ENCODE measurements at regions not wholly inside any gene's neighbourhood (a gene's known extent, or its start where the extent isn't known, plus 50 kb on each side); places are given as distances from the start of the nearest gene placed in this dataset.
"Not testable (repeated sequence)": the region's sequence is repeated elsewhere in the genome, so short reads cannot be mapped to it uniquely, and the experiment has no call there.

DNA sequence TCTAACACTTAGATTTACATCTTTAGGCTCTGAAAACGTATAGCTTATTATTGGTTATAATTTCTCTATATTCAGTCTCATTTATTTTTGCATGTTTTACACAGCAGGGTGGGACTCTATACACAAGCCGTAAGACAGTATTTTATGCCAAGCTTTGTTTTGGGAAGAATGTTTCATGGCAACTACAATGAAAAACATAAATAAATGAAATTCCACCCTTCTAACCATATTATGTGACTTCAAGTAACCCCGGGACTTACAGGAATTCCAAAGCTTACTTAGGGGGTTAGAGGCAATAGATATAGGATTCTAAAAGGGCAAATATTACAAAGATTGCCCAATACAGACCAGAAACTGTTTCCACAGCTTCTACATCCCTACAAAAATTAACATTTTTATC is 370.9 kb downstream of the PRR32 start:
- DNase-seq (ENCODE audit: low read depth in 4 of 4, low spot score in 2 of 4): no peak

- no peak for DNase-seq (ENCODE audit: low read depth in 4 of 4, low spot score in 2 of 4)
Measured at GRCh38 chrX:127207326-127207725, 387.8 kb downstream of the PRR32 start.

DNA sequence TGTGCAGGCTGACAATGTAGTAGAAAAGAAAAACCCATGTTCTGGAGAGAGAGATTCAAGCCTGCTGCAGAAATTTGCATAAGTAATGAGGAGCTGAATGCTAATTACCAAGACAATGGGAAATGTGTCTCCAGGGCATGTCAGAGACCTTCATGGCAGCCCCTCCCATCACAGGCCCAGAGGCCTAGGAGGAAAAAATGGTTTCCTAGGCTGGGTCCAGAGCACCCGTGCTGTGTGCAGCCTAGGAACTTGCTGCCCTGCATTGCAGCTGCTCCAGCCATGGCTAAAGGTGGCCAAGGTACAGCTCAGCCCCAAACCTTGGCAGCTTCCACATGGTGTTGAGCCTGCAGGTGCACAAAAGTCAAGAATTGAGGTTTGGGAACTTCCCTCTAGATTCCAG is 402.3 kb downstream of the PRR32 start:
- not testable (repeated sequence) for DNase-seq (ENCODE audit: low read depth in 4 of 4, low spot score in 2 of 4)

DNA sequence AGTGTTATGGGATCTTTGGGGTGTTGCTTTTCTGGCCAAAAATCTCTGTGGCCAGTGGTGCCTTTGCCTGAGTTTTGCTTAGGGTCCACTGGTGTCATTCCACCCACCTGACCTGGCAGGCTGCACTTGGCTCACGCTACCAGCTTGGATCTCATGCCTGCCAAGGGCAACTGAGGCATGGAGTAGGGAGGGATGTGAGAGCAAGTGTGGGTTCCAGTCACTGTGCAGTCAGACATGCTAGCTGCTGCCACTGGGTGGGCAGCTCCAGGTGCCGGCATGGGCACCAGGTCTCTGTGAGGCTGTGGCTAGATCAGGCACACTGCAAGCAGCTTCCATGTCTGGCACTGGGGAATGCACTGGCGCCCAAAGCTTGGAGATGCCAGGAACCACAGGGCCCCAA is 424.1 kb downstream of the PRR32 start:
- no peak for DNase-seq (ENCODE audit: low read depth in 4 of 4, low spot score in 2 of 4)

DNA sequence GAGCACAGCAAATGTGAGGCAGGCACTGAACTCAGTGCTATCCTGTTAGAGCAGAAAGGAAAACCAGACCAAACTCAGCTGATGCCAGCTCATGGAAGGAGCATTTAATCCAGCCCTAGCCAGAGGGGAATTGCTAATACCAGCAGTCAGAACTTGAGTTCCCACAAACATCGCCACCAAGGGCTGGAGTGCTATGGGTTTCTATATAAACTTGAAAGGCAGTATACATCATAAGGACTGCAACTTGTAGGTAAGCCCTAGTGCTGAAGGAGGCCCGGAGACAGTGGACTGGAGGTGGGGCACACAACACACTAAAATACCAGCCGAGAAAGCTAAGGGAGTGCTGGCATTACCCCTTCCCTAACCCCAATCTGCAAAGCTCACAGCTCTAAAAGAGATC is 440.2 kb downstream of the PRR32 start:
- no peak for DNase-seq (ENCODE audit: low read depth in 4 of 4, low spot score in 2 of 4)

DNA sequence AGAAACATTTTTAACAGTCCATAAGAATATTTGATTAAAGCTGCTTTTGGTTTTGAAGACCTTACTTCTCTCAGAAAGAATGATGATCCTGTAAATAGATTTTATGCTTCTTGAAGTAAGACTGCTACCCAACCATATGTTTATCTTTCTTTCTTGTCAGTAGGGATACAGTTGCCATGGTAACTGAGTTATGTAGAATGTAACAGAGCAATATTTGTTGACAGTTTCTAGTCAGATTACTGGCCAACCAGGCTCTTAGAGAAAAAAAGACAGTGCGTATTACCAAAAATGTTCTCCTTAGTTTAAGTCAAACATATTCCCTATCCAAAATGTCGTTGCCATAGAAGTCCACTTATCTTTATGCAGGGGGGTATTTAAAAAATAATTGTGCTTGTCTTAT is 456.8 kb downstream of the PRR32 start:
- no peak for DNase-seq (ENCODE audit: low read depth in 4 of 4, low spot score in 2 of 4)

DNA sequence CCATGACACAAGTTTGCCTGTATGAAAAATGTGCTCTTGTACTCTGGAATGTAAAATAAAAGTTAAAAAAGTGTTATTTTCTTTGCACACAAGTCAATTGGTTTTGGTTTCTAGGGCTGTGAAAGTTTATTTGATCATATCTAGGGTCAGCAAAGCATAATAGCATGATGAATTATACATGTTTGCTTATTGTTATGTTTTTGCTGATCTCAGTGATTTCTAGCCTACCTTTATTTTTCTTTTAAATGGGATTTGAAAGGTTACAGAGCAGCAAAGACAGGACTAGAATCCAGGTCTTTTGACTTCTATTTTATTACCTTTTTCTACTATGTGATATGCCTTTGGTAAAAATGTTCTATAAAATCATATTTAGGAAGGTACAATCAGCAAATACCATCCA is 481.0 kb downstream of the PRR32 start:
- DNase-seq (ENCODE audit: low read depth in 4 of 4, low spot score in 2 of 4): no peak

DNA sequence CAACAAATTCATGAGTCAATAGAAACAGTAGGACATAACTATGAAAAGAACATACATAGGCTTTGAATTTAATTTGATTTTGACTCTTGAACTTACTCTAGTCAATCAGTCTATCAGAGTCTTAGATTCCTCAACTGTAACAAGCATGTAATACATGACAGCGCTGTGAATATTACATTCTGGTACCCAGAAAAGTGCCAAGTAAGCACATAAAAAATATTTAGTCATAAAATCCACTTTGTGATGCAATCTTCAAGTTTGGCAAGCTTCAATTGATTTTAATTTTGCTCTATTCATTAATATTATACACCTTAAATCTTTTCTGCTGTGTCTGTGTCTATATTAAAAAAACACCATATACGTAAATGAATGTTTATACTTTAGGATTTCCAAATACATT is 483.3 kb downstream of the PRR32 start:
- no peak for DNase-seq (ENCODE audit: low read depth in 4 of 4, low spot score in 2 of 4)

DNA sequence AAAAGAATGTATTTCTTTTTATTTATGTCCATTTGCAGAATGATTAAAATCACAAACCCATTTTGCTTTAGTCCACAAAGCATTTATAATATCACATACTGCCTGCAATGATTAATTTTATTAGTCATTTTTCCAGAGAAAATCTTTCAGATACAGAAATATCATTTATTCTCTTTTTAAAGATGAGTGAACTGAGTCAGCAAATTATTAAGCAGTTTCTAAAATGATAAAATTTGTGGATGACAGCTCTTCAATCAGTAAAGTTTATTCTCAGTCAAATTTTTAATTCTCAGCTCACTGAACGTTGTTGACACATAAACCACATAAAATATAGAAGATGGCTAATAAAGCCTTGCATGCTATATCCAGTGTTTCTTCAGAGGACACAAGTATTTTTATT is 485.5 kb downstream of the PRR32 start:
- no peak for DNase-seq (ENCODE audit: low read depth in 4 of 4, low spot score in 2 of 4)

DNA sequence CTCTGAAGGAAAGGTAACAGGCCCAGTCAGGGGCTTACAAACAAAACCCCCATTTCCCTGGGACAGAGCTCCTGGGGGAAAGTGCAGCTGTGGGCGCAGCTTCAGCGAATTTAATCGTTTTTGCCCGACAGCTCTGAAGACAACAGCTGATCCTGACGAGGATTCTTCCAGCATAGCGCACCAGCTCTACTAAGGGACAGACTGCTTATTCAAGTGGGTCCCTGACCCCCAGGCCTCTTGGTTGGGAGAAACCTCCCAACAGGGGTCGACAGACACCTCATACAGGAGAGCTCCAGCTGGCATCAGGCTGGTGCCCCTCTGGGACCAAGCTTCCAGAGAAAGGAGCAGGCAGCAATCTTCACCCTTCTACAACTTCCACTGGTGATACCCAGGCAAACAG is 486.7 kb downstream of the PRR32 start:
- no peak for DNase-seq (ENCODE audit: low read depth in 4 of 4, low spot score in 2 of 4)

DNA sequence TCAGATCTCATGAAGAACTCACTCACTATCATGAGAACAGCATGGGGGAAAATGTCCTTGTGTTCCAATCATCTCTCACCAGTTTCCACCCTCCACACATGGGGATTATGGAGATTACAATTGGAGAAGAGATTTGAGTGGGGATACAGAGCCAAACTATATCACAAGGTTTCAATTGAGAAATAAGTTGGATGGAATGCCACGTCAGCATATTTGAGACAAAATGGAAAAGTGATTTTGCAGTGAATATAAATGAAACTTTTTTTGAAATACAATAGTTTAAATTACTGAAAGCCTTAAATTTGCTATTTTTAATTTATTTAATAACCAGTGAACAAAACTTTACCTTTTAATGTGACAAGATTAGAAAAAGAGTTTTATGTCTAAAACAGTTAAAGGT is 494.1 kb downstream of the PRR32 start:
- no peak for DNase-seq (ENCODE audit: low read depth in 4 of 4, low spot score in 2 of 4)

DNA sequence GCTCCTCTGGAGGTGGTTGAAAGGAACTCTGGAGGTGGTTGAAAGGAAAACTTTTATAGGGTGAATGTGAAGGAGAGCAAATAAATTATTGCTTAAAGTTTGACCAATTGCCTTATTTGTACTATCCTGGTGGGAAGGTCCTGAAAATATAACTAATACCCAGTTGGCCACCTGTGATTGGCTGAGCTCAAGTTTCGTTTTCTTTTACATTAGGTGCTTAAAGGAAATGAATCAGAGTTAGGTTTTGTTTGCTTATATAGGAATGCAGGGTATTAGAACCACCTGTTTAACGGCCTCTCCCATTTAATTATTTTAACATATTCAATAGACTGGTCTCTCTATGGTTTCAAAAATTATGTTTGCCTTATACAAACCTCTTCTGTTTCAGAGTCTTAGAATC is 497.6 kb downstream of the PRR32 start:
- DNase-seq (ENCODE audit: low read depth in 4 of 4, low spot score in 2 of 4): no peak

- DNase-seq (ENCODE audit: low read depth in 4 of 4, low spot score in 2 of 4): no peak
Measured at GRCh38 chrX:127324128-127324527, 504.6 kb downstream of the PRR32 start.

Measured in left renal cortex interstitium (tissue), 4 donors.